SH-SY5Y (cell line): ENCODE measurements at regions not wholly inside any gene's neighbourhood (a gene's known extent, or its start where the extent isn't known, plus 50 kb on each side); places are given as distances from the start of the nearest gene placed in this dataset.

Experiments
- GATA2 ChIP-seq: IDR thresholded peaks from 2 replicates; pipeline ENCODE4 v1.6.1; 2011; ENCODE audit warnings: mild to moderate bottlenecking, low read depth, low read length
- GATA3 ChIP-seq: IDR thresholded peaks from 2 replicates; pipeline ENCODE4 v1.6.1; 2011; ENCODE audit warnings: low read depth, mild to moderate bottlenecking, low read length, moderate library complexity

- TF ChIP-seq GATA3 (no peak), GATA2 (no peak)
Measured at GRCh38 chr4:85142451-85142850, 176.0 kb upstream of the WDFY3 start.

GRCh38 chr4:85147481-85148076 lies 181.1 kb upstream of the WDFY3 start:
- no peak for TF ChIP-seq GATA3

GRCh38 chr4:85149676-85150075 lies 183.2 kb upstream of the WDFY3 start:
- TF ChIP-seq GATA2, result no peak
- no peak for TF ChIP-seq GATA3

GRCh38 chr4:85151371-85151770 lies 184.9 kb upstream of the WDFY3 start:
- no peak for TF ChIP-seq GATA2
- TF ChIP-seq GATA3, result no peak

GRCh38 chr4:85151786-85152185 lies 185.3 kb upstream of the WDFY3 start:
- TF ChIP-seq GATA3 (no peak), GATA2 (no peak)

- TF ChIP-seq GATA3 (no peak), GATA2 (no peak)
Measured at GRCh38 chr4:85152480-85152879, 186.0 kb upstream of the WDFY3 start.

- TF ChIP-seq GATA2 (no peak), GATA3 (no peak)
Measured at GRCh38 chr4:85153221-85153620, 186.7 kb upstream of the WDFY3 start.

- no peak for TF ChIP-seq GATA2
- TF ChIP-seq GATA3, result no peak
Measured at GRCh38 chr4:85154591-85154990, 188.1 kb upstream of the WDFY3 start.

GRCh38 chr4:85165808-85166207 lies 199.3 kb upstream of the WDFY3 start:
- TF ChIP-seq GATA2 (no peak), GATA3 (no peak)

GRCh38 chr4:85166318-85166717 lies 199.8 kb upstream of the WDFY3 start:
- no peak for TF ChIP-seq GATA2
- TF ChIP-seq GATA3, result no peak

GRCh38 chr4:85168234-85168834 lies 201.8 kb upstream of the WDFY3 start:
- TF ChIP-seq GATA2, result no peak
- no peak for TF ChIP-seq GATA3

GRCh38 chr4:85170241-85170640 lies 203.8 kb upstream of the WDFY3 start:
- TF ChIP-seq GATA3 (no peak), GATA2 (no peak)

GRCh38 chr4:85175190-85175589 lies 208.7 kb upstream of the WDFY3 start:
- TF ChIP-seq GATA2, result no peak
- no peak for TF ChIP-seq GATA3

GRCh38 chr4:85177092-85177491 lies 210.6 kb upstream of the WDFY3 start:
- TF ChIP-seq GATA2, result no peak
- no peak for TF ChIP-seq GATA3

- TF ChIP-seq GATA2, result no peak
- no peak for TF ChIP-seq GATA3
Measured at GRCh38 chr4:85177679-85178078, 211.2 kb upstream of the WDFY3 start.

GRCh38 chr4:85180533-85180932 lies 214.0 kb upstream of the WDFY3 start:
- TF ChIP-seq GATA3, result no peak
- no peak for TF ChIP-seq GATA2

- TF ChIP-seq GATA3, result no peak
- TF ChIP-seq GATA2, result no peak
Measured at GRCh38 chr4:85187106-85187505, 220.6 kb upstream of the WDFY3 start.

GRCh38 chr4:85200106-85200505 lies 233.6 kb upstream of the WDFY3 start:
- TF ChIP-seq GATA2 (no peak), GATA3 (no peak)
